GM04504 (cell line): ENCODE measurements at regions not wholly inside any gene's neighbourhood (a gene's known extent, or its start where the extent isn't known, plus 50 kb on each side); places are given as distances from the start of the nearest gene placed in this dataset.
"Not testable (repeated sequence)": the region's sequence is repeated elsewhere in the genome, so short reads cannot be mapped to it uniquely, and the experiment has no call there.

ENCODE experiments used
- DNase-seq: peaks from one replicate; pipeline ENCODE4 v3.0.0-alpha.2; 2012; ENCODE audit warnings: low read depth

GRCh38 chr22:22372086-22372485, 127.5 kb downstream of the VPREB1 start:
- DNase-seq: no peak

GRCh38 chr22:22374163-22374562, 129.6 kb downstream of the VPREB1 start:
- no peak for DNase-seq

GRCh38 chr22:22374579-22374978, 130.0 kb downstream of the VPREB1 start:
- DNase-seq: no peak

- no peak for DNase-seq
Observed at GRCh38 chr22:22375576-22376351, 131.2 kb downstream of the VPREB1 start.

- DNase-seq: no peak
Observed at GRCh38 chr22:22376352-22376706, 131.7 kb downstream of the VPREB1 start.

- not testable (repeated sequence) for DNase-seq
Observed at GRCh38 chr22:22376884-22377283, 131.7 kb downstream of the ZNF280B start.

GRCh38 chr22:22377335-22377734, 131.2 kb downstream of the ZNF280B start:
- DNase-seq: no peak

GRCh38 chr22:22378446-22379415, 129.8 kb downstream of the ZNF280B start:
- DNase-seq: no peak

GRCh38 chr22:22380098-22381030, 128.2 kb downstream of the ZNF280B start:
- DNase-seq: no peak

- DNase-seq: not testable (repeated sequence)
Observed at GRCh38 chr22:22381292-22381691, 127.2 kb downstream of the ZNF280B start.

GRCh38 chr22:22384267-22384666, 124.3 kb downstream of the ZNF280B start:
- DNase-seq: no peak

- DNase-seq: no peak
Observed at GRCh38 chr22:22384668-22385244, 123.8 kb downstream of the ZNF280B start.

GRCh38 chr22:22386602-22387385, 121.7 kb downstream of the ZNF280B start:
- DNase-seq: no peak

GRCh38 chr22:22387386-22387736, 121.2 kb downstream of the ZNF280B start:
- no peak for DNase-seq

GRCh38 chr22:22388090-22388489, 120.5 kb downstream of the ZNF280B start:
- DNase-seq: no peak

GRCh38 chr22:22388494-22388893, 120.0 kb downstream of the ZNF280B start:
- no peak for DNase-seq

- no peak for DNase-seq
Observed at GRCh38 chr22:22389467-22389866, 119.1 kb downstream of the ZNF280B start.

- DNase-seq: no peak
Observed at GRCh38 chr22:22390989-22391388, 117.6 kb downstream of the ZNF280B start.

GRCh38 chr22:22391543-22391942, 117.0 kb downstream of the ZNF280B start:
- DNase-seq: no peak

- DNase-seq: no peak
Observed at GRCh38 chr22:22392131-22392530, 116.4 kb downstream of the ZNF280B start.

- DNase-seq: no peak
Observed at GRCh38 chr22:22394591-22394990, 114.0 kb downstream of the ZNF280B start.
